ENCODE measurements at regions not wholly inside any gene's neighbourhood (a gene's known extent, or its start where the extent isn't known, plus 50 kb on each side); places are given as distances from the start of the nearest gene placed in this dataset.

DNA sequence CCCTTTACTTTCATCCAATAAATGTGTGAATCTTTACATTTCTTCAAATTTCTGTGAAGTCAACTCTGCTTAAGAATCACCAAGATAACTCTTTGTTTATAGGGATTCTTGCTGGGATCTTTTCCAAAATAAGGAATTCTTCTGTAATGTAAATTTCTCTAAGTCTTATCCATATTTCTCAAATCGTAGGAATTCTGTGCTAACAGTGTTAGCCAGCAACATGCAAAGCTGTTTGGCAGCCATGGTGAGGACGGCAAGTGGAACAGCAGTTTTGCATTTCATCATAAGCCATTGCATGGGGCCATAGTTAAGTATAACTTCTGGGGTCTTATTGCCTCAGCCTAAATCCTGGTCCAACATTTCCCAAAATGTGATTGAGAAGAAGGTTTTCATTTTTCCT is 310.5 kb upstream of the PRR16 start:
- TF ChIP-seq, protein P1, sequence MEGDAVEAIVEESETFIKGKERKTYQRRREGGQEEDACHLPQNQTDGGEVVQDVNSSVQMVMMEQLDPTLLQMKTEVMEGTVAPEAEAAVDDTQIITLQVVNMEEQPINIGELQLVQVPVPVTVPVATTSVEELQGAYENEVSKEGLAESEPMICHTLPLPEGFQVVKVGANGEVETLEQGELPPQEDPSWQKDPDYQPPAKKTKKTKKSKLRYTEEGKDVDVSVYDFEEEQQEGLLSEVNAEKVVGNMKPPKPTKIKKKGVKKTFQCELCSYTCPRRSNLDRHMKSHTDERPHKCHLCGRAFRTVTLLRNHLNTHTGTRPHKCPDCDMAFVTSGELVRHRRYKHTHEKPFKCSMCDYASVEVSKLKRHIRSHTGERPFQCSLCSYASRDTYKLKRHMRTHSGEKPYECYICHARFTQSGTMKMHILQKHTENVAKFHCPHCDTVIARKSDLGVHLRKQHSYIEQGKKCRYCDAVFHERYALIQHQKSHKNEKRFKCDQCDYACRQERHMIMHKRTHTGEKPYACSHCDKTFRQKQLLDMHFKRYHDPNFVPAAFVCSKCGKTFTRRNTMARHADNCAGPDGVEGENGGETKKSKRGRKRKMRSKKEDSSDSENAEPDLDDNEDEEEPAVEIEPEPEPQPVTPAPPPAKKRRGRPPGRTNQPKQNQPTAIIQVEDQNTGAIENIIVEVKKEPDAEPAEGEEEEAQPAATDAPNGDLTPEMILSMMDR (tag by site-specific recombination; IDR thresholded peaks at IDR 0.05), result no peak
- TF ChIP-seq TRIM28 (IDR thresholded peaks at IDR 0.05; ENCODE audit: borderline replicate concordance, low read length) (no peak), ZNF529 (tag by site-specific recombination; IDR thresholded peaks at IDR 0.05; ENCODE audit: insufficient replicate concordance) (no peak), ZNF248 (tag by site-specific recombination; IDR thresholded peaks at IDR 0.05) (no peak), ZNF221 (tag by site-specific recombination; IDR thresholded peaks at IDR 0.05; ENCODE audit: borderline replicate concordance) (no peak)
- TF ChIP-seq, protein P2, sequence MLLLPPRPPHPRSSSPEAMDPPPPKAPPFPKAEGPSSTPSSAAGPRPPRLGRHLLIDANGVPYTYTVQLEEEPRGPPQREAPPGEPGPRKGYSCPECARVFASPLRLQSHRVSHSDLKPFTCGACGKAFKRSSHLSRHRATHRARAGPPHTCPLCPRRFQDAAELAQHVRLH (tag by site-specific recombination; IDR thresholded peaks at IDR 0.05), result no peak
- TF ChIP-seq, protein P3, sequence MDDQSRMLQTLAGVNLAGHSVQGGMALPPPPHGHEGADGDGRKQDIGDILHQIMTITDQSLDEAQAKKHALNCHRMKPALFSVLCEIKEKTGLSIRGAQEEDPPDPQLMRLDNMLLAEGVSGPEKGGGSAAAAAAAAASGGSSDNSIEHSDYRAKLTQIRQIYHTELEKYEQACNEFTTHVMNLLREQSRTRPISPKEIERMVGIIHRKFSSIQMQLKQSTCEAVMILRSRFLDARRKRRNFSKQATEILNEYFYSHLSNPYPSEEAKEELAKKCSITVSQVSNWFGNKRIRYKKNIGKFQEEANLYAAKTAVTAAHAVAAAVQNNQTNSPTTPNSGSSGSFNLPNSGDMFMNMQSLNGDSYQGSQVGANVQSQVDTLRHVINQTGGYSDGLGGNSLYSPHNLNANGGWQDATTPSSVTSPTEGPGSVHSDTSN (CRISPR knock-in tag; IDR thresholded peaks at IDR 0.05), result no peak

Measured in HEK293 (cell line).